CD4-positive, alpha-beta T cell treated with Interleukin-21 for 1 hour (primary cell): ENCODE measurements at regions not wholly inside any gene's neighbourhood (a gene's known extent, or its start where the extent isn't known, plus 50 kb on each side); places are given as distances from the start of the nearest gene placed in this dataset.

ENCODE experiments used
- DNase-seq: peaks from one replicate; pipeline ENCODE4 v3.0.0-alpha.2; 2020

DNA sequence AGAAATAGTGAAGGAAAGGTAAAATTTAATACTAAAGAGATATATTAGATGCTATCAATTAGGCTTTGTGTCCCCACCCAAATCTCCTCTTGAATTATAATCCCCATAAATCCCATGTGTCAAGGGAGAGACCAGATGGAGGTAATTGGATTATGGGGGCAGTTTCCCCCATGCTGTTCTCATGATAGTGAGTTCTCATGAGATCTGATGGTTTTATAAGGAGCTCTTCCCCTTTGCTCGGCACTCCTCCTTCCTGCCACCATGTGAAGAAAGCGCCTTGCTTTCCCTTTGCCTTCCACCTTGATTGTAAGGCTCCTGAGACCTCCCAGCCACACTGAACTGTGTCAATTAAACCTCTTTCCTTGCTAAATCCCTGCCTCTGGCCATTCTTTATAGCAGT lies 697.0 kb upstream of the RGMB start:
- no peak for DNase-seq

DNA sequence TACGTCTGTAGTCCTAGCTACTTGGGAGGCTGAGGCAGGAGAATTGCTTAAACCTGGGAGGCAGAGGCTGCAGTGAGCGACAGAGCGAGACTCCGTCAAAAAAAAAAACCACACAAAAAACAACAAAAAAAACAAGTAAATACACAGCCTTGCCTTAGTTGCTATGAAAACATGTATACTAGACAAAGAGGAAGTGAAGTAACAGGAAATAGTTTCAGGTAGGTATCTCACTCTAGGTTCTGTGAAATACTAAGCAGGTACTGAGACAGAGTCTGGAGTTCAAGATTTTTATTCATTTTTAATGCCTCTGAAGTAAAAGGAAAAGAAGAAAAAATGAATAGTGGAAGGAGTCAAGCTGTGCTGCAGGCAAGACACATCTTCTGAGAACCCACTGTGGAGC lies 687.9 kb upstream of the RGMB start:
- DNase-seq: no peak

DNA sequence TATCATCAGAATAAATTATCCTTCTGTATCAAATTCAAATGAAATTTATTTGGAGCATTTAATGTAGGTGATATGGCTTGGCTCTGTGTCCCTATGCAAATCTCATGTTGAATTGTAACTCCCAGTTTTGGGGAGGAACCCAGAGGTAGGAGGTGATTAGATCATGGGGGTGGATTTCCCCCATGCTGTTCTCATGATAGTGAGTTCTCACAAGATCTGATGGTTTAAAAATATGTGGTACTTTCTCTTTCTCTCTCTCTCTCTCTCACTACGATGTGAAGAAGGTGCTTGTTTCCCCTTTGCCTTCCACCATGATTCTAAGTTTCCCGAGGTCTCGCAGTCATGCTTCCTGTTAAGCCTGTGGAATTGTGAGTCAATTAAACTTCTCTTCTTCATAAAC lies 678.4 kb upstream of the RGMB start:
- no peak for DNase-seq

DNA sequence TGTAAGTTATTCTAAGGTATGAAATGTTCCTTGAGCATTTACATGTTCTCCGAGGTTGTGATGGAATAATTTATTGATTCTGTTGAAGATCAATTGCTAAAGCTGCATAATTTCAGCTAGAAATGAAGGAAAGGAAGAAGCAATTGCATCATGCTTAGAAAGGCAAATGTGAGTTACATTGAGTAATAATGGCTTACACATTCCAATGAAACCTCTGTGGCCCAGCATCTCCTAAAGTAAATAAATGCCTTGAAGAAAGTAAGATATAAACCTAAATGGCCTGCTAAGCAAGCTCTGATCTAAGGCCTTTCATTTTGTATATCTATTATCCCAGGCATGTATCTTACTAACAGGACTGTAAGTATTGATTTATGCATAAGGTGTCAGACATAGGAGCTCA lies 677.3 kb upstream of the RGMB start:
- no peak for DNase-seq

DNA sequence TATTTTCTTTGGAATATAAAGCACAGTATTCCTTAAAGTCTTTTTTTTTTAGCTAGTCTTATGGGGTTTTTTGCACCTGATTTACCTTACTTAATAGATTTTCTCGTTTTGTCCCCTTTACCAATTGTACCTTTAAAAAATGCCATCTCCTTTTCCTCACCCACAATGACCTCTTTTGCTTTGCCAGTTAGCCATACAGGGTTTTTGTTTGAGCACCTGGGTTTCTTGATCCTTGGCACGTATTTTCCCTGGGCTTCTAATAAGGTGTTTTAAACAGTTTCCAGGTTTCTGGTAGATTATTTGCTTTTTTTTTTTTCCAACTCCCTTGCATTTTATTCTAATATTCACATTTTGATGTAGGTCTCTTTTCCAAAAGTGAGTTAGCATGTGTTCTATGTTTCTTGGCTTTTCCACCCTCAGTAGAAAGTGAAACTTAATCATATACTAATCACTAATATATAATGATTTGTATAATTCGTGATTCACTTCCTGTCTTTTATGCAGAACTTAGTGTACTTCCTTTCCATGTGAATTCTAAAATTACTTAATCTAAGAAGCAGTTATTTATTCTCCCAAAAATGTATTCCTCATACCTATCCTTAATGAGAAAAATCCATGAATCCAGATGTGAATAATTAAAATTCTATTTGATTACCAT lies 673.9 kb upstream of the RGMB start:
- DNase-seq: no peak

DNA sequence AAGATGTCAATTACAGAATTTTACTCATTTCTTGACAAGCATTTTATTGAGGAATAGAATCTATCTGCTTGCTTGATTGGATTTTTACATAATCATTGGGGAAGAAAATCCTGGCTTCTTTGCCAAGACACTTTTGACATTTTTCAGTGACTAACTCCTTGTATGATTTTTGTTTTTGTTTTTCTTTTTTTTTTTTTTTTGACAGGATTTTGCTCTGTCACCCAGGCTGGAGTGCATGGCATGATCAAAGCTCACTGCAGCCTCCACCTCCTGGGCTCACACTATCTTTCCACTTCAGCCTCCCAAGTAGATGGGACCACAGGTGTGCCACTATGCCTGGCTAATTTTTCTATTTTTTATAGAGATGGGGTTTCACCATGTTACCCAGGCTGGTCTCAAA lies 672.3 kb upstream of the RGMB start:
- no peak for DNase-seq

DNA sequence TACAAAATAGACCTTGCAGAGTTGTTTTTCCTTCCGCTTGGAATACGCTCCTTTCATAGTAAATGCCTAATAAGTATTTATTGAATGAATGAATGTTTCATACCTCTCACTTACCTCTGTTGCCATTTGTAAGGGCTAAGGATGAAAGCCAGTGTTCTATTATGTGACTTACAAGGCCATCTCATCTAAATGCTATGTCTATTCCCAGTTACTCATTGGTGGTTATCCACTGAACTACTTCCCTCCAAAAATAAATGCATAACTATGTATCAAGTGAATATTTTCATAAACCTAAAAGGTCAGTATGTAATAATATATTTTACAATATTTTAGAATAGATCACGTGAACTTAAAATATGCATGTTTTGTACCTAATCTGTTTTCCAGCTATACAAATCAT lies 670.5 kb upstream of the RGMB start:
- no peak for DNase-seq

DNA sequence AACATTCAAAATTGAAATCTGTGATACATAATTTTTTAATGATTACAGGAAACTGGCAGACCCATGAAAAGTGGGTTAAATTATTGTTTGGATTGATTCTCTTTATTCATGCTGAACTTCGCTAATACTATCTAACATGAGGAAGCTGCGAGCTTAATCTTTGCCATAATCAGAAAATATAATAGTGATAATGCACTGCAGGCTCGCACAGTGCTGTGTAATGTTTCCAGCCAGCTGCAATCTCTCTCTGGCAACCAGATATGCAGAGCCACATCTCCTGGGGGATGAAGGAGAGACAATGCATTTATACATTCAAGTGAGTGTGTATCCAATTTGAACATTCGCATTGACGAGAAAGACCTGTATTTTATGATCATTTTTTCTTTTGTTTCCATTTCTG lies 669.7 kb upstream of the RGMB start:
- DNase-seq: no peak

DNA sequence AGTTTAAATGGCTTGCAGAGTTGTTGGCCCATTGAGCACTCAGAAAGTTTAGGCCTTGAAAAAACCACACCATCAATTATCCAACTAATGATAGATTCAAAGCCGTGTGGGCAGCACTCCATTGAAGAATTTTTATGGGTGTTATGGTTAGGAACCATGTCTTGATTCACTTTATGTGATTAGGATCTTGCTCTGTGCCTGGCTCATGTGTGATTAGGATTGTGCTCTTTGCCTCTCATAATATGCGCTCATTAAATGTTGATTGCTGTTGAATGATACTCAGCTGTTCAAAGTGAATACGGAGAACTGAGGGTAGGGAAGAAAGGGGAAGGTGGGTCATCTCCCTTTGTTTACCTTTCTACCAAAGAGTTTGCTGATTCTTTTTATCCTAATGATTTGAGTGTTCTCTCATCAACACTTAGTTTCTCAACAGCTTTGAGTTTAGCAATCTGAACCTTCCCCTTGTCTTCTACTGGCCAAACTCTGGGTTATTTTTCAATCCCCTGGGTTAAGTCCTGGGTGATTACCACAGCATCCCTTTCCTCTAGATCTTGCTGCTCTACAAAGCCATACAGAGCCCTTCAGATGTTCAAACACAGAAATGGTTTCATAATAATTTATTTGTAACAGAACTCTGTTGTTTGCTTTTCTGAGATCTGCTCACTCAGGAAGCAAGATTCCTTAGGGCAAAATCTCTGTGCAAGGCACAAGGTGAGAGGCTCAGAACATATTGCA lies 668.8 kb upstream of the RGMB start:
- DNase-seq: no peak

DNA sequence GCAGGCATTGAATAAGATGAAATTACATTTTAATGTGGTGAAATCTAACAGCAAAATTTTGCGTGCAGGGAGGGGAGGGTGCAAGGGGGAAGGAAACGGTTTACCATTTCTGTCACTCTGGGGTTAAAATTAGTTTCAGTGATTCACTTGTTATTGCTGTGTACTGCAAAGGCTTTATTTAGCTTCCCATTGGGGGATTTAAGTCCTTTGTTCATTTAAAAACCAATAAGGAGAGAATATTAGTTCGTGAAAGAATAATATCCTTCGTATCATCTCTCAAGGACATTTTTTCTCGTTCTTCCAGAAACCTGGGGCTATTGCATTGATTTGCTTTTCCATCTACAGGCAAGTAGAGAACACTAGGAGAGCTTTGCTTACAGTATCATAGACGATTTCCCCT lies 667.8 kb upstream of the RGMB start:
- DNase-seq: no peak

DNA sequence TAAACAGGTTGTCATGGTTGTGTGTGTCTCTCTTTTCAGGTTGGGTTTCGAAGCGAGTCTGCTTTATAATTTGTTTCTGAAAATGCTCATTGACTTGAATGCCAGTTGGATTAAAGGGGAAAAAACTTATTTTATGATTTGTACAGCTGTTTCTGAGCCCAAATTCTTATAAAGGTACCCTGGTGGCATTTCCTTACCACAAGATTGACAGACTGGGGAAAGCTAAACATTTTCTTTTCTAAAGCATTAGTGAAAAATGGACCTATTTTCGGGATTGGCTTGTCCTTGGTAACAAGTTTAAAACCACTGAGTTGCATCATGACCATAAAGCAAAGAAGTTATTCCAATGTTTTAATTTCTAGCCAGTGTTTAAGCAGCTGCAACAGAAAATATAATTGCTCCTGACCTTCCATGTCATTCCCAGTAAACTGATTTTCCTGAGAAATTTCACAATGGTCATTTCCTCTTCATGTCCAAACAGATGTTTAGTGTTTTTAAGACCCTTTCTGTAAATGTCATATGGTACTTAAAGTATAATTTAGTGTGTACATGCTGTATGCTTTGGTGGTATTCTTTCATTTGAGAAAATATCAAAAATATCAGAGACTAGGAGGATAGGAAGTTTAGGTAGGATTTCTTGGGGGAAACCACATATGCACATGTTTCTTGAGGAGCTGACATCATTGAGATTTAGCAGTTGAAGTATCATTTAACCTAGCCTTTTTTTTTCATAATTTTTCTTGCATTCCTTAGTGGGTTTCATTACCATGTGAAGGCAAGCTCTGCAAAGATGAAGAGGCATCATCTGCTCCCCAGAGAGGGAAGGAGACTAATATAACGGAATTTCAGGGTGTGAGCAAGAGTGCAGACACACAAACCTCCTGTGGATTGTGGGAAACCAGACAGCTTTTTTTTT lies 667.1 kb upstream of the RGMB start:
- no peak for DNase-seq

DNA sequence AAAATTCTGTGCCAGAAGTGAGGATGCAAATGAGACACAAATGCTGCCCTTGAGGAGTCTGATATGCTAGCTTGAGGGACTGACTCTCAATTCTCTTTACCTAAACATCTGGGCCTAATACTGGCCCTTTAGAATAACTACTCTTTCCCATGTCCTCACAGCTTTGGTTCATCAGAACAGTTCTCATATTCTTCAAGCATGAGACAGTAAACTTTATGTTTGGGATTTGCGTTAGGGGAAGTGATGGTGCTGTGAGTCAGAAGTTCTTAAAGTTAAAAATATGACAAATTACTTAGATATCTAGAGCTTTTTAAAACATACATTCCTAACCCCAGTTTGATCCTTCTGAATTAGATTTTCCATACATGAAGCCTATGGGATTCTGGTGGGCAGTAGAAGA lies 665.0 kb upstream of the RGMB start:
- DNase-seq: no peak

DNA sequence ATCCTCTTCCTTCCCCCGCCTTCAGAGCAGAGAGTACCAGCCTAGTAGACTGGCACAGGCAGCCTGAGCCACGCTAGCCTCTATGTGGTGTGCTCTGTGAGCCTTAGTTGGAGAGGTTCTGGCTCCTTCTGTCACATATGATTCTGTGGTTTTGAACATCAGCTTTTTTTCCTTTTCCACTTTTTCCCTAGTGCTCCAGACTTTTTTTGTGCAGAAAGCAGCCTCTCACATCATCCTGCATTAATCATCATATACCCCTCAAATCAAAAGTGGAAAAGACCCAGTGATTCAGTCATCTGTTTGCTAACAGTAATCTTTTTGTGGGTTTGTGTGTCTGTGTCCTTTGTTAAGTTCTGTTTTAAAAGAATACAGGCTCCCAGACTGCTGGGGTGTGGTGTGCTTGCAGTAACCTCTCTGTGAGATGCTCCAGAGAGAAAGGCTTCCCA lies 663.9 kb upstream of the RGMB start:
- DNase-seq: no peak

DNA sequence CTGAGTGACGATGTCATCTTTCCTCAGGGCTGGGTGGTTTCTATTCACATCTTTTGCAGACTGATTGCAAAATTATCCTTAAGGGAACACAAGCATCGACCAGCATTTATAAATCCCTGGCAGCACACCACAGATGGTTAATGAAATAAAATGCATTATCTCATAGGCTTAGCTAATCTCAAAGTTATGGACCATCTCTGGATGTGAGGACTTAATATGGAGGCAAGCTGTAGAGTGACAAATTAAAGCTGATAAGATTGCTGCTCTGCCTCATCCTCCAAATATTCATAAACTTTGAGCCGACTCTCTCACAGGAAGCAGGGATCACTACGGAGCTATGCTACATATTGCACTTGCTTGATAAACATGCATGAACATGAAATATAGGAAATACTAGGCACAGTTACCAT lies 663.2 kb upstream of the RGMB start:
- no peak for DNase-seq

DNA sequence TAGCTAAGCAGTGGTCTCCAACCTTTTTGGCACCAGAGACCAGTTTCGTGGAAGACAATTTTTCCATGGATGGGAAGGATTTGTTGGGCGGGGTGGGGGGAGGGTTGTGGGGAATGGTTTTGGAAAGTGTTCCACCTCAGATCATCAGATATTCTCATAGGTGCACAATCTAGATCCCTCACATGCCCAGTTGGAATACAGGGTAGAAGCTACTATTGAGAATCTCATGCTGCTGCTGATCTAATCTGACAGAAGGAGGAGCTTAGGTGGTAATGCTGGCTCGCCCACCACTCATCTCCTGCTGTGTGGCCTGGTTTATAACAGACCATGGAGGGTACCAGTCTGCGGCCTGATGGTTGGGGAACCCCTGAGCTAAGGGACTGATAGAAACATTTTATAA lies 662.7 kb upstream of the RGMB start:
- DNase-seq: no peak

DNA sequence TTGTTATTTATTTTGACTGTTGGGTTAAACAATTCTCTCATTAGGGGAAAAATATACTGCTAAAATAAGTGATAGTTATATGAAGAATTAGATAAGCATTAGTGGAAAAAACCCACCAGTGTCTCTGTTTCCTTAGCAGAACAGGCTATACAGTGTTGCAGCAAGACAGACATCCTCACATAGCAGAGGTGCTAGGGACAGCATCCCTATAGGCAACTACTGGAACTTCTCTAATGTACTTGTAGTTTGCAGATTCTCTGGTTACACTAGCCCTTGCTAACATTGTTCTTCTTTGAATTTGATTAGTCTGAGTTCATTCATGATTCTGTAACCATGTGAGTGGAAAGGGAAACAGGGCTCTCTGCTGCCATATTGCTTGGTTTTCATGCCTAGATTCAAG lies 661.8 kb upstream of the RGMB start:
- DNase-seq: no peak

DNA sequence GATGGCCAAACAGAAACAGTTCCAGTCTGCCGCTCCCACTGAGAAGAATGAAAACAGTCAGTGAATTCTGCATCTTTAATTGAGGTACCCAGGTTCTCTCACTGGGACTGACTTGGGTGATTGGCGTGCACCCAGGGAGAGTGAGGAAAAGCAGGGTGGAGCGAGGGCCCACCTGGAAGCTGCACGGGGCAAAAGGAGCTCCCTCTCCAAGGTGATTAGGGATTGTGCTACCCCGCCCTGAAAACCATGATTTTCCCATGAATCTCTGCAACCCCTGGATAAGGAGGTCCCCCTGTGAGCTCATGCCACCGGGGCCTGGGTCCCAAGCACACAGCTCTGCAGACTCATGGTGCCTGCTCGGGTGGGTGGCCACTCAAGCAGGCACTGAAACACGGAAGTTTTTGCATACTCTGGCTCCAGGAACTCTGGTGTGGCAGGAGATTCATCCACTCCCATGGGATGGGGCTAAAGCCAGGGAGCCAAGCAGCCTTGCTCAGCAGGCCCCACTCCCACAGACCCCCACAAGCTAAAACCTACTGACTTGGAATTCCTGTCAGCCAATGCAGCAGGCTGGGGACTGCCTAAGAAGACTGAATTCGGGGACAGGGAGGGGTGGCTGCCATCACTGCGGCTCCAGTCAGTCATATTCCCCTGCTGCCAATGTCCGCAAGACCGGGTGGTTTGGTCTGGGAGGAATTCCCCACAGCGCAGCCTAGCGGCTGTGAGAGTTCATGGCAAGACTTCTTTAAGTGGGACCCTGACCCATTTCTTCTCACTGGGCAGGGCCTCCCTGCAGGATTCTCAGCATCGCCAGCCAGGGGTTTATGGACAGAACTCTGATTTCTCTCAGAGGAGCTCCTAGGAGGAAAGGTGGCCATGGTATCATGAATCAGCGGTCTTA lies 652.2 kb upstream of the RGMB start:
- DNase-seq: no peak

DNA sequence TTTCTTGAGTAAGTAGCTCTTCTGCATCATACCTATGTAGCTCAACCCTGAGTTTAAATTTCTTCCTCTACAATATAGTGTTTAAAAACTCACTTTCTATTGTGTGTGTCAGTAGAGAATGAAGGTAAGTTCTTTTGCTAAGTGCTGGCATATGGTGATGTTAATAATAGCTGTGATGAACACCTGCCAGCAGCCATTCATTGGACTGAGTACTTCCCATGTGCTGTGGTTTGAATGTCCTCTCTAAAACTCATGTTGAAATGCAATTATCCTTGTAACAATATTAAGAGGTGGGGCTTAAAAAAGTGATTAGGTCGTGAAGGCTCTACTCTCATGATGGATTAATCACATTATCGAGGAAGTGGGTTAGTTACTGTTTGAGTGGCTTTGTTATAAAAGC lies 645.2 kb upstream of the RGMB start:
- DNase-seq: no peak

DNA sequence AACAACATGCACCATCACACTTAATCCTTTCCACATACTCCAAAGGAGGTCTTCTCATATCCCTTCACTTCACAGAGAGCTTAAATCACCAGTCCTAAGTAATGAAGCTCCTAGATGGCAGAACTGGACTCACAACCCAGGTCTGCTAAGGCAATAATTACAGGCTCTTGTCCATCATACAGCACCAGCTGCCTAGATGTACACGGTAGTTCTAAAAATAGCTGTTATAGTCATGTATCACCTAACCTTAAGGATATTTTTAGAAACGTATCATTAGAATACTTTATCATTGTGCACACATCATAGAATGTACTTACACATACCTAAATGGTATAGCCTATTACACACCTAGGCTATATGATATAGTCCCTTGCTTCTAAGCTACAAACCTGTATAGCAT lies 644.6 kb upstream of the RGMB start:
- no peak for DNase-seq

DNA sequence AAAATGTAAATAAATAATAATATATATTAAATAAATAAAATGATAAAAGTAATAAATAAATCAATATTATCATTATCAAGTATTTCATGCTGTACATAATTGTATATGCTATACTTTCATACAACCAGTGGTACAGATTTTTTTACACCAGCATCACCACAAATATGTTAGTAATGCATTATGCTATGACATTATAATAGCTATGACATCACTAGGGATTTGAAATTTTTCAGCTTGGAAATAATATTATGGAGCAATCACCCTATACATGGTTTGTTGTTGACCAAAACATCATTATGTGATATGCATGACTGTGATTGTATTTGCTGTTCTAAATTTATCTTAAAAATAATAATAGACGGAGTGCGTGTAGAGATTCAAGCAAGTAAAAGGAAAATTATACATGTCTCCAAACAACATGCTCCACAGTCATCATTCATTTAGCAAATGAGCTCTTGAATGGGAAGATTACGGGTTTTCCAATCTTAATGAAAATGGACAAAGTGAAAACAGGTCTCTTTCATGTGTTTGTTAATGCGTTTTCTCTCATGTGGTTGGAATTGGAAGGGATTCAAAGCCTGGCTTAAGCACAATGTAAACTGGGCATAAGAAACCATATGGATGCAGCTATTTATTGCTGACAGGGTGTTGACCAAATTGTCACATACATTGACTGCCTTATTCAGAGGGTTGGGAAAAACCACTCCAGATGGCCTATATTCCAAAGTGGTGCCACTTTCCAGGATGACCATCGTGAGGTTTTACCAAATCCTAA lies 643.0 kb upstream of the RGMB start:
- no peak for DNase-seq

DNA sequence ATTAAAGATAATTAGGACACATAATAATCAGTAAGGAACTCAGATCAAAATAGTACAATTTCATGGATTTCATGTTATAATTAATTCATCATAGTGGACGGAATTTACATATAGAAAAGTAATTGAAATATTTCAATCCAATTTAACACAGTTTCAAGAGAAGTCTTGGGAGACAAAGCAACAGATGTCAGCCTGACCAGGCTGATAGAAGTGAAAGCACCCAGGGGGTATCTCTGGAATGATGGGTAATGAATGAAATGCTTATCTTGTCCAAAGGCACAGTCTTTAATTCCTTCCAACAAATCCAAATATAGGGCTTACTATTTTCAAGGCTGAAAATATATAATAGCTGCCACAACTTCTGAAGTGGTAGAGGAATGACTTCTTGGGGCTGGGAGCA lies 629.3 kb upstream of the RGMB start:
- DNase-seq: no peak

DNA sequence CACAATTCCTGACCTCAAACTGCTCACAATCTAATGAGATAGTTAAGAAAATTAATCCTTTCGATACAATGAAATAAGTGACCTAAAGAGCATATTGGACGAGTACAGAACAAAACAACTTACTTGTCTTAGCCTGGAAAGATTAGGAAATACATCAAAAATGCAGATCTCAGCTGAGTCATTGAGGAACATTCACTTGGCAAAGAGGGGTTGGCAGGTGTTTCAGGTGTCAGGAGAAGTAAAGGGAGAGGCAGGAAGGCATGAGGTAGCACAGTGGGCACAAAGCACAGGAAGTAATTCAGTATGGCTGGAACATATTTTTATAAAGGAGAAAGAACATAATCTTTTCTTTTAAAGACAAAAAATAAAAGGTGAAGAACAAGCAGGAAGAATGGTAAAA lies 628.8 kb upstream of the RGMB start:
- no peak for DNase-seq
